Colonic mucosa (tissue), 4 donors: ENCODE measurements at regions not wholly inside any gene's neighbourhood (a gene's known extent, or its start where the extent isn't known, plus 50 kb on each side); places are given as distances from the start of the nearest gene placed in this dataset.
"Not testable (repeated sequence)": the region's sequence is repeated elsewhere in the genome, so short reads cannot be mapped to it uniquely, and the experiment has no call there.

Source experiments
- DNase-seq: peaks from one replicate; pipeline ENCODE4 v3.0.0-alpha.2; 2020
- H3K27ac ChIP-seq: fragments of 200-600 bp; one replicate; pipeline ENCODE4 v1.8.0; 2021
- H3K27me3 ChIP-seq: fragments of 200-600 bp; one replicate; pipeline ENCODE4 v1.8.0; 2021
- H3K36me3 ChIP-seq: fragments of 200-600 bp; one replicate; pipeline ENCODE4 v1.8.0; 2021
- H3K4me1 ChIP-seq: fragments of 200-600 bp; one replicate; pipeline ENCODE4 v1.8.0; 2021; ENCODE audit warnings: mild to moderate bottlenecking
- H3K4me3 ChIP-seq: fragments of 200-600 bp; one replicate; pipeline ENCODE4 v1.8.0; 2021
- H3K9ac ChIP-seq, 2 donors: one replicate each; pipeline ENCODE4 v1.7.0; 2013; ENCODE audit warnings: control low read depth in 2 of 2, low read depth in 2 of 2, low read length in 2 of 2
- H3K9me3 ChIP-seq: fragments of 200-600 bp; one replicate; pipeline ENCODE4 v1.8.0; 2021
- intact Hi-C: fragments of 100-400 bp; cut with DNase I; formaldehyde crosslinking; loops from one replicate; pipeline ENCODE4 v1.14.1; 2022
- TF ChIP-seq, protein P1 (sequence below): fragments of 200-600 bp; IDR thresholded peaks from one replicate; pipeline ENCODE4 v1.8.0; 2022; ENCODE audit warnings: antibody characterized with exemption, mild to moderate bottlenecking
- donor health status: healthy.
- donor health status: DM: no; HTN: no; CAD: no.
- donor health status: DM: no; HTN: no; CAD: no.

DNA sequence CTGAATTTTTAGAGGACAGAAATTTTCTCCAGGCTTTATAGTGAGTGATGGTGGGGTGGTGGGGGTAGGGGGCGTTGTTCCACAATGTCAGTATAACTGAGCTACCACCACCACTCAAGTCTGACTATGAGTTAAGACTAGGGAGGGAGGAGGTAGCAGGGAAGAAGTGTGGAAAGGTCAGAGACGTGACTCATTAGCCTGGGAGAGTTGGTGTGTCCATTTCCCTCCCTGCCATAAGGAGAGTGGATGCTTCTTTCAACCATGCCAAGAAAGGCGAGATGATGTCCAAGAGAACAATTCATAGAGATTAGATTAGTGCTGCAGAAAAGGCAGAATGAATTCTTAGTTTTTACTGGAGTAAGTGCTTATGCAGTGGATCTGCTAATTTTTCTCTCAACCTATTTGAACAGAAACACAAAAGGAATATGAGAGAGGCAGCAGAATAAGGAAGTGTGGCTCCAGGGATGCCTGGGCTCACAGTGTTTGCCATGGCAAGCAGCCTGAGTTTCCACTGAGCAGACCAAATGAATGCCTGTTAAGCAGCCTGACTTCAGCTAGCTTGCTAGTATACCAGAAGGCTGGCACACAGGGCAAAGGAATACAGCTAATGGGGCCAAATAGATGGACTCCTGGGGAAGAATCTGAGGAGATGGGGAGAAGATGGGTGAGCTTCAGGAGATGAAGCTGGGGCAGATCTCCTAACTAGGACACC lies 708.9 kb downstream of the NTRK3 start:
- H3K4me3 ChIP-seq, result no peak overlapping the region
- no peak overlapping the region for H3K27ac ChIP-seq
- intact Hi-C loops, result no loop called here
- H3K4me1 ChIP-seq, result no peaks in the 10 kb centered on the region
- H3K27me3 ChIP-seq, result no peaks in the 10 kb centered on the region
- TF ChIP-seq, protein P1, sequence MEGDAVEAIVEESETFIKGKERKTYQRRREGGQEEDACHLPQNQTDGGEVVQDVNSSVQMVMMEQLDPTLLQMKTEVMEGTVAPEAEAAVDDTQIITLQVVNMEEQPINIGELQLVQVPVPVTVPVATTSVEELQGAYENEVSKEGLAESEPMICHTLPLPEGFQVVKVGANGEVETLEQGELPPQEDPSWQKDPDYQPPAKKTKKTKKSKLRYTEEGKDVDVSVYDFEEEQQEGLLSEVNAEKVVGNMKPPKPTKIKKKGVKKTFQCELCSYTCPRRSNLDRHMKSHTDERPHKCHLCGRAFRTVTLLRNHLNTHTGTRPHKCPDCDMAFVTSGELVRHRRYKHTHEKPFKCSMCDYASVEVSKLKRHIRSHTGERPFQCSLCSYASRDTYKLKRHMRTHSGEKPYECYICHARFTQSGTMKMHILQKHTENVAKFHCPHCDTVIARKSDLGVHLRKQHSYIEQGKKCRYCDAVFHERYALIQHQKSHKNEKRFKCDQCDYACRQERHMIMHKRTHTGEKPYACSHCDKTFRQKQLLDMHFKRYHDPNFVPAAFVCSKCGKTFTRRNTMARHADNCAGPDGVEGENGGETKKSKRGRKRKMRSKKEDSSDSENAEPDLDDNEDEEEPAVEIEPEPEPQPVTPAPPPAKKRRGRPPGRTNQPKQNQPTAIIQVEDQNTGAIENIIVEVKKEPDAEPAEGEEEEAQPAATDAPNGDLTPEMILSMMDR, result no peak
- no peak for DNase-seq
- no peaks in the 10 kb centered on the region for H3K9me3 ChIP-seq
- H3K36me3 ChIP-seq, result no peaks in the 10 kb centered on the region
- no peak overlapping the region for H3K9ac ChIP-seq

DNA sequence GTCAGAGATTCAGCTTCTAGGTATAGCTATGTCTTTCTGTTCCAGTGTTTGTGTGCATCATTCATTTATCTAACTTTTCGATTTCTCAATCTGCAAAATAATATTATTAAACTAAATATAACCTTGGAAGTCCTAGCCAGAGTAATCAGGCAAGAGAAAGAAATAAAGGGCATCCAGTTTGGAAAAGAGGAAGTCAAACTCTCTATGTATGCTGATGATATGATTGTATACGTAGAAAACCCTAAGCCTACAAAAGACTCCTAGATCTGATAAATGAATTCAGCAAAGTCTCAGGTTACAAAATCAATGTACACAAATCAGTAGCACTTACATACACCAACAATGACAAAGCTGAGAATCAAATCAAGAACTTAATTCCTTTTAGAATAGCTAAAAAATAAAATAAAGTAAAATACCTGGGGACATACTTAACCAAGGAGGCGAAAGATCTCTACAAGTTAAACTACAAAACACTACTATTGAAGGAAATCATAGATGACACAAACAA lies 718.2 kb downstream of the NTRK3 start:
- TF ChIP-seq, protein P1, result no peak
- Histone ChIP-seq H3K27ac (no peak overlapping the region), H3K4me1 (no peaks in the 10 kb centered on the region), H3K36me3 (no peaks in the 10 kb centered on the region), H3K4me3 (no peak overlapping the region), H3K9ac (no peak overlapping the region), H3K9me3 (no peaks in the 10 kb centered on the region), H3K27me3 (no peaks in the 10 kb centered on the region)
- intact Hi-C loops, result no loop called here
- no peak for DNase-seq

- DNase-seq, result no peak
- TF ChIP-seq, protein P1, result no peak
- intact Hi-C loops, result no loop called here
- H3K9me3 ChIP-seq, result no peaks in the 10 kb centered on the region
- H3K27me3 ChIP-seq, result no peaks in the 10 kb centered on the region
- H3K4me1 ChIP-seq, result no peaks in the 10 kb centered on the region
- no peak overlapping the region for H3K27ac ChIP-seq
- H3K4me3 ChIP-seq, result no peak overlapping the region
- no peak overlapping the region for H3K9ac ChIP-seq
- no peaks in the 10 kb centered on the region for H3K36me3 ChIP-seq
These were observed 719.2 kb downstream of the NTRK3 start for GRCh38 chr15:87537295-87537694.

- intact Hi-C loops, H3K4me3 ChIP-seq, DNase-seq, H3K27ac ChIP-seq, H3K36me3 ChIP-seq, H3K9me3 ChIP-seq, H3K27me3 ChIP-seq, H3K4me1 ChIP-seq, H3K9ac ChIP-seq: not testable (repeated sequence)
These were observed 722.9 kb downstream of the NTRK3 start for GRCh38 chr15:87533637-87534036.

DNA sequence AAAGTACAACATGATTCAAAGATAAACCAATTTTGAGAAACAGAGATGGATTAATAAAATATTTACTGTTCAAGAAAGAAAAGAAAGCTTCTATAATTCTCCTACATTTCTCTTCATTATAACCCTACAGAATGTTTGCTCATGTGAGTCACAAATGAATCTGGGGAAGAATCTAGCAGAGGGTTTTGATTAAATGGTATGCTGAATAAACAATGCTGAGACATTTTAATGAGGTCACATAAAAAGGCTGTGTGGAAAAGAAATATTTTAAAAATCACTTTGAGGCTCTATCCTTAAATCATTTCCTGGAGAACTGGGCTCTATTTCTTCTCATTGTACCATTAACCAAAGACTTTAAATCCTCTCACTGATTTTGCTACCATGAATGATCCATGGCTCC lies 727.7 kb downstream of the NTRK3 start:
- Histone ChIP-seq H3K27me3 (no peaks in the 10 kb centered on the region), H3K36me3 (no peaks in the 10 kb centered on the region), H3K9ac (no peak overlapping the region), H3K27ac (no peak overlapping the region), H3K9me3 (no peaks in the 10 kb centered on the region), H3K4me1 (no peaks in the 10 kb centered on the region), H3K4me3 (no peak overlapping the region)
- TF ChIP-seq, protein P1, result no peak
- intact Hi-C loops, result no loop called here
- DNase-seq, result no peak

DNA sequence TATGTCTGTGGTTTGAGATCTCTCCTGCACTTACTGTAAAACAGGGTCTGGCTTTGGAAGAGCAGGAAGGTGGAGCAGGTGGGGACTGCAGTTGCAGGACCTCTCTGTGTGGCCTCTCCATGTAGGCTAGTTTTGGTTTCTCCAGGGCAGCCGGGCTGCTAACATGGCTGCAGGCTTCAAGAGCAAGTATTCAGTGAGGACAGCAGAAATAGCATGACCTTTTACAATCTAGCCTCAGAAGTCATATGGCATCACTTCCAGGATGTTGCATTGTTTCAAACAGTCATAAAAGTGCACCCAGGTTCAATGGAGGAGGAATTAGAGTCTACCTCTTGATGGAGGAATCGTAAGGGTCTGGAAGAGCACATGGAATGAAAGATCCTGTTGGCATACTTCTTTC lies 728.7 kb downstream of the NTRK3 start:
- Histone ChIP-seq H3K27me3 (no peaks in the 10 kb centered on the region), H3K9me3 (no peaks in the 10 kb centered on the region), H3K4me1 (no peaks in the 10 kb centered on the region), H3K4me3 (no peak overlapping the region), H3K36me3 (no peaks in the 10 kb centered on the region), H3K9ac (no peak overlapping the region), H3K27ac (no peak overlapping the region)
- TF ChIP-seq, protein P1, result no peak
- no peak for DNase-seq
- intact Hi-C loops, result no loop called here
